Inferior parietal cortex (tissue), 1 donor: ENCODE measurements at regions not wholly inside any gene's neighbourhood (a gene's known extent, or its start where the extent isn't known, plus 50 kb on each side); places are given as distances from the start of the nearest gene placed in this dataset.
"Not testable (repeated sequence)": the region's sequence is repeated elsewhere in the genome, so short reads cannot be mapped to it uniquely, and the experiment has no call there.

Experiments used
- DNase-seq: peaks from one replicate; pipeline ENCODE4 v3.0.0-alpha.2; 2016; ENCODE audit errors: extremely low spot score

DNA sequence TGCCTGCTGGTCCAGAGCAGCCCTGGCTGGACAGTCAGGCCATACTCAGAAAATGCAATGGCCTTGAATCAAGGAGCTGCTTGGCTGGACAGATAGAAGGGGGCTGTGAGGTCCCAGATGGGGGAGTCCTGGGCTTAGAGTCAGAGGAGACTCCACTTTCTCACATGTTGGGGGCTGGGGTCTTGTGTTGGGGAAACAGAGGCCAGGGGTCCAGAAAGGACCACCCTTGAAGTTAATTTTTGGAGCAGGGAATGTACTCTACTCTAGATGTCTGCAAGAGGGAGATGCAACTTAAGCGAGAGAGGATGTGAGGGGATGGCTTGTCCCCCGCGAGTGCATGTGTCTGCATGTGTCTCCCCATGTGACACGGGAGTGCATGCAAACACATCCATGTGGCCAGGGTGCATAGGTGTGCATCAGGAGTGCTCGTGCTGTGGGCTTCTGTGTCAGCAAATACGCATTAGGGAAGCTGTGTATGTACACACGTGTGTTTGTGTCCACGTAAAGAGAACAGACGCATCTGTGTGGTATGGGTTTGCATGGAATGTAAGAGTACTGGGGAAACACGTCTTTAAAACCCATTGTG, 303.2 kb downstream of the MYCN start:
- DNase-seq = no peak

DNA sequence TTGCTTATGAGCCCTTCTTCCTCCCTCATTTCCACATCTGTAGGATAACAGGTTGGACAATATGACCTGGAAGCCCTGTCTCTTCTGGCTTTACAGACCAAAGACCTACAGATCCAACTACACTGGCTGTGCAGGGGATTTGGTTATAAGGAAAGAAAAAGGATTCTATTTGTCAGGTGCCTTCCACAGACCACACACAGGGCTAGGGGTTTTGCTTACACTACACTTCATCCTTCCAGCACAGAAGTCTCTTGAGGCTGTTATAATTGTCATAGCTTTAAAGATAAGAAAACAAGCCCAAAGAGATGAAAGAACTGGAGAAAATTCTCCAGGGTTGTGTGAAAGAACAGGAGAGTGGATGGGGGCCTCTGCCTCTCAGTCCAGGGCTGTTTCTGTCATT, 302.6 kb downstream of the MYCN start:
- no peak for DNase-seq

DNA sequence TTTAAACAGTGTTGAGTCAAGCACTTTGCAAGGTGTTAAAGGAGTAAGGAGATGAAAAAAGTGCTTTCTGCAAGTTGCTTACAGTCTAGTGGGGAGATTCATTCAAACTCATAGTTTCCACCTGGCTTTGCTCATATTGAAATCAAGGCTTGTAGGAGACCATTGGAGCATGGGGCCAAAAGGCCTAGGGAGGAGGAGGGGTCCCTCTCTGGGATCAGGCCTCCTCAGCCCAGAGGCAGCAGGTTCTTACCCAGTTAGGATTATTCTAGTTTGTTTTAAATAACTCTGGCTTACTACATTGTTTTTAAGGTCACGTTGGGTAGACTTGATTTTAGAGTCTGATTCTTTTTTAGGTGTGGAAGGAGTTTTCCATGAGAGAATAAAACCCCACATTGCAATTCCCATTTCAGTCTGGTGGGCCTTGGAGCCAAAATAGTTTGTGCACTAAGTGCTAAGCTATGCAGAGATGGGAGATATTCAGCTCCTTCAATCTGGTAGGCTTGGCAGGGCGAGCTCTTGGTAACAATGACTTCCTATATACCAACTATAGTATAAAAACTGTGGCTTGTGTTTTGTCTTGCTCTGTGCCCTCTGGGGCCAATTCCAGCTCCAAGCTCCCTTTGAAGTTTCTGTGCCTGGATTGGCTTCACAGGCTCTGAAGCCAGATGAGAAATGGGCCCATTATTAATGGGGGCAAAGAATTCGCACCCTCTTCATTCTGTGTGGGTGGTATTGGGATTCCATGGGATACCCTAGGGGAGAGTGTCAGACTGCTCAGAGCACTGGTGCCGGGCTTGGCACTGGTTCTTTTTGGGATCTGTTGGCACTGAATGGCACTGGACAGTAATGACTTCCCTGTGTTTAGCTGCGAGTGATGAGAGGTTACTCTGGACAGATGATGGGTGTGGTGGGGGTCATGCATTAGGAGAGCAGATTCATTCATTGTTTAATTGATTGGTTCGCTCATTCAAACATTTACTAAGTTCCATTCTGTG, 301.1 kb downstream of the MYCN start:
- DNase-seq = no peak

DNA sequence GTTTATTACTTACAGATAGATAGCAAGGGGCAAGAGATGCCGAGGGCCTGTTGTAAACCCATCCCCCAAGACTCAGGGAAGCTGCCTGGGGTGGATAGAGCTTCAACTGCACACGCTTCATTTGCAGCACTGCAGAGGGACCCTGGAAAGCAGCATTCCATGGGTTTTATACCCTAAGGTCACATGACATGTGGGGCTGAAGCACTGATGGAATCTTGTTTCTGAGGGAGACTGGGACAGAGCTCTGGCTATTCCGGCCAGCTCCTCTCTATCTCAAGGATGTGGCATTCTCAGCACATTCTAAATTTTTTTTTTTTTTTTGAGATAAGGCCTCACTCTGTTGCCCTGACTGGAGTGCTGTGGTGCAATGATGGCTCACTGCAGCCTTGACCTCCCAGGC, 300.1 kb downstream of the MYCN start:
- DNase-seq = no peak

DNA sequence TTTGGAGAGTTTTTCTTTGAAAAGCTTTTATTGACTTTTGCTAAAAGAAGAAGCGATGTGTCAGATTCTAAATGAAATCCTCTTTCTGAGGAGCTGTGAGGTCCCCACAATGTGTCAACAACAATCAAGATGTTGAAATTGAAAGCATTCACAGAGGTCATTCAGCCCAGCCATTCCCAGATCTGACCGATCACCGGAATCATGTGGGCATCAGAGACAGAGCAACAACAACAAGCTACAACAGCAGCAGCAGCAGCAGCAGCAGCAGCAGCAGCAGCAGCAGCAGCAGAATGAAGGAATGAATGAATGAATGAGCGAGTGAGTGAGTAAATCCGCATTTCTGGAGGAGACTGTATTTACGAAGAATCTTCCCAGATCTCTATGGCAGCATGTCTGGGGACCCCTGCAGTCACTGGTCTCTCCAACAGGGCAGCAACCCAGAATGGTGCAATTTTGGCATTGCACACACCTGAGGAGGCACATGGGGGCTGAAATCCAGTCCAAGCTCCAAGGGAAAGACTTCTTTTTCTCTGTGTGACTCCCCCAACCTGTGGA, 299.0 kb downstream of the MYCN start:
- DNase-seq = no peak

DNA sequence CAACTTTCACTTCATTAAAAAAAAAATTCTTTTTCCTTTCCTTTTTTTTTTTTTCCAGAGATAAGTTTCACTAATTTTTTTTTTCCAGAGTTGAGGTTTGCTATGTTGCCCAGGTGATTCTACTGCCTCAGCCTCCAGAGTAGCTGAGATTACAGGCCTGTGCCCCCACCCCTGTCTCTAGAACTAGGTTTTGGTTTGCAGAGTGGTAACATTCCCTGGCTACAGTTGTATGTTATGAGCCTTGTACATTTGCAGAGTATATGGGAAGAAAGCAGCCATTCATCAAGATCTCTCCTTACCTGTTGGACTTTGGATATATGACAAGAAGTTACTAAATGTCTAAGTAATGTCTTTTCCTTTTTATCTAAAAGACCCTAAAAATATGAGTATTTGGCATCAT, 298.4 kb downstream of the MYCN start:
- DNase-seq = no peak

DNA sequence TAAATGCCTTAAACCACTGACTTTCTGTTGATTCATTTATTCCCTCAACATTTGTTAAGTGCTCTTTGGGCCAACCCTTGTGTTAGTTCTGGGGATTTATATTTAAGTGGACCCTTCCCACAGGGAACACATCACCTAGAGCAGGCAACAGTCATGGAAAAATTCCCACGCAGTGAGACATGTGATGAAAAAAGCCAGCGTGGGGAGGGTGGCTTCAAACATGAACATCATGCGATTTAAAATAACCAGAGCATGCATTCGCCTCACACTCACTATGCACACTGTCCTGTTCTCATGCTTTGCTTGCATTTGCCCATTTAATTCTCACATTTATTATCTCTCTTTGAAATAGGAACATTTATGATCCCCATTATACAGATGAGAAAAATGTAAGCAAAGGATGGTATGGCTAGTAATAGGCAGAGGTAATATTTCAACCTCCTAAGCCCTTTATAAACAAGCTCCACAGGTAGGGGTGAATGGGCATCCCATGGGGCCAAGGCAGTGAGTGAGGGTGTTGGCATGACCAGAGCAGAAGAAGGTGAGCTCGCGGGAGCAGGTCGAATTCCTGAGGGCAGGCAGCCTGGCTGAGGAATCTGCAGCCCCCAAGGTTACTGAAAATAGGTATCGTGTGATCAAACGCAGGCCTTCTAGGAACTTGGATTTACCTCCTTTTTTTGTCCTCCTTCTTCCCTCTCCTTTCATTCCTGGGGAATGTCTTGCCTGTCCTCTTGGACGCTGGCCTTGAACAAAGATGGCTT, 297.8 kb downstream of the MYCN start:
- DNase-seq = no peak

DNA sequence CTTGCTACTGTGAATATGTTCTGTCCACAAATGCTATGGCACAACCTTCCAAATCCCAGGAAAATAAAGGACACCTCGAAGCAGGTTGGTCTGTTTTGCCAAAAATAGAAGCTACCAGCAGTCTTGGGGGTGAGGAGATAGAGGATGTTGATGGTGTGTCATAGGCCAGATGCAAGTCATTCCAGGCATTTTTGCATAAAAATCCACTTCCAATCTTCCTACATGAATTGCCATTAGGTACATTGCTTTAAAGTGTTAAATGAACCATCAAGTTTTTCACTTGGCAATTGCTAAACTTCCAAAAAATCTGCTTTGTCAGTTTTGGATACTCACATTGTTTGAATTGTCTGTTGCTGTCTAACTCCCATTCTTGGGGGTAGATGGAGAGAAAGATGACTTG, 295.4 kb downstream of the MYCN start:
- DNase-seq = no peak

DNA sequence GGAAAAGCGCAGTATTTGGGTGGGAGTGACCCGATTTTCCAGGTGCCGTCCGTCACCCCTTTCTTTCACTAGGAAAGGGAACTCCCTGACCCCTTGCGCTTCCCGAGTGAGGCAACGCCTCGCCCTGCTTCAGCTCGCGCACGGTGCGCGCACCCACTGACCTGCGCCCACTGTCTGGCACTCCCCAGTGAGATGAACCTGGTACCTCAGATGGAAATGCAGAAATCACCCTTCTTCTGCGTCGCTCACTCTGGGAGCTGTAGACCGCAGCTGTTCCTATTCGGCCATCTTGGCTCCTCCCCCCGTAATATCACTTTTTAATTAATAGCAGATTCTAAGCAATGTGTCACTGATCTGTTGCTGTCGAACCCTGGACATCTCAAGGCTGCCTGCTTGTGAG, 294.9 kb downstream of the MYCN start:
- DNase-seq = not testable (repeated sequence)

DNA sequence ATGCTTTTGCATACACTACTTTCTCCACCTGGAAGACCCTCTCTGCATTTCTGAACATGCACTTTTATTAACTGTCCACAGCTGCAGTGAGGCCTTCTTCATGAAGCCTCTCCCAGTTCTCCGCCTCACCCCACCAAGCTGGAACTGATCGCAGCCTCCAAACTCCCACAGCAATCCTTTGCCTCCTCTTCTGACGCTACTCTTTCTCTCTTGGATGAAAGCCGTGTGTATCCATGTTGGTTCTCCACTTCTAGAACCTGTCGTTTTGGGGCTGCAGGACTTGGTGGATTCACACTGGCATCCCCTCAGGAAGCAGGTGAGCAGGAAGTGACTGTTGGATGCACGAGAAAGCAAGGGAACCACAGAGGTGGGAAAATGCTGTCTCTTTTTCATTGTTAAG, 288.6 kb downstream of the MYCN start:
- DNase-seq = no peak

DNA sequence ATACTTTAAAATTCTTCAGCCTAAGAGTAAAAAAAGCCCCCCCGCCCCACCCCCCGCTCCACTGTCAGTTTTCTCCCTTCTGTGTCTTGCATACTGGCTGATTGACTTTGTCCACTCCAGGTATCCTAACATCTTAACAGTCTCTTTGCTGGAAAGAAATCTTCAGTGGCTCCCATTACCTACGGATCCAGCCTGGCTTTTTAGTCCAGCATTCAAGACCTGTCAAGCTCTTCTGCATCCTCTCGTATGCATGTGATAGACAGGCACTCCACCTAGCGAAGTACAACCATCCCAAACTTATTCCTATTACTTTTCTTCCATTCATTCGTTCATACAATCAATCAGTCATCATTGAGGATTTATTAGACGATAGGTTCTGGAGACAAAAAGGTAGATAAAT, 288.1 kb downstream of the MYCN start:
- no peak for DNase-seq

DNA sequence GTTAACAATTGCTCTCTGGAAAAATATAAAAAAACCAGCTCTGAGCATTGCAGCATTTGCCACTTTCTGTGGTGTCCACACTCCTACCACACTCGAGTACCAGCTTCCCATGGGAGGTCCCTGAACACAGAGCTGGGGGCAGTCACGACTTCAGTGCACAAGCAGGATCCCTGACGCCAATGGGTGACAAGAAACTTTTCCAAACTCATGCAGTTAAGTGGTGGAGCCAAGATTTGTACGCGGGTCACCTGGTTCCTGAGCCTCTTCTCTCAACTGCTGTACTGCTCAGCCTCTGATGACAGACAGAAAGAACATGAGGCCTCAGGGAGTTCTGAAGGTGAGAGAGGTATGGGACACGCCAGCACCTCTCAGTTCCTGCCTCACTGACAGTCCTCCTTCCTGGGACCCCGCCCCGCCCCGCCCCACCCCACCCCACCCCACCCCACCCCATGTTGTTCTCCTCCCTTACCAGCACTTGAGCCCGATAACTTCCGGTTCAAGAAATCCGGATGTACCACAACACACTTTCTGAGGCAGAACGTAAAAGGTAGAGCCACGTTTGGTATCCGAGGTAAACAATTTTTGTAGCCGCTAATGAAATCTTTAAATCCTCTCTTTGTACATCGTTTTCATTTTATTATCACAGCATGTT, 287.6 kb downstream of the MYCN start:
- no peak for DNase-seq

DNA sequence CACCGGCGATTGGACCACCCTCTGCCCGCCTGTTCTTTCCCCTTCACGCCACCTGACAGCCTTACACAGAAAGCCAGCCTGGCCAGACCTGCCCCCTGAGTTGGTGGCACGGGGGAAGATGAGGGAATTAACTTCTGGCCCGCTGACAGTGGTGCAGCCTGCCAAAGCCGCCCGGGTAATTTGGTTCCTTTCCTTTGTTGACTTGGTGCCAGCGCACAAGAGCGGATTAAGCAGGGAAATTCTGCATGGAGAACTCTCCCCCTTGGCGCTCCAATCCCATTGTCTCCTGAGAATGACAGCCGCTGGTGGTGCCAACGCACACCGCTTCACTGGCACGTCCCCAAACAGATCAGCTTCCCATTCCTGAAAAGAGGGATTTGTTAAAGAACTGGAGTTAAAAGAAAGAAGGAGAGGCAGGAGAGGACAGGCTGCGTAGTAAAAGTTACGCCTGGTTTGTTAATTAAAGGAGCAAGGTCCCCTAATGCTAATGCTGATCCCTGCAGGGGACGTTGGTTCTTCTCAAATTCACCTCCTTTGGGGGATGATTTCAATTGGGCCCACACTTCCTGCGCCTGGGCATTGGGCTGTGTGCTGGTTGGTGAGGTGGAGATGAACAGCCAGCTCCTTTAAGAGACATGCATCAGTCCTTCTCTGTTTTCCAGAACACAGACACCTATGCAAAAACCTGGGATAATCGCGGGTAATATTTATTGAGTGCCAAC, 286.8 kb downstream of the MYCN start:
- peak; percentile 22 for DNase-seq

DNA sequence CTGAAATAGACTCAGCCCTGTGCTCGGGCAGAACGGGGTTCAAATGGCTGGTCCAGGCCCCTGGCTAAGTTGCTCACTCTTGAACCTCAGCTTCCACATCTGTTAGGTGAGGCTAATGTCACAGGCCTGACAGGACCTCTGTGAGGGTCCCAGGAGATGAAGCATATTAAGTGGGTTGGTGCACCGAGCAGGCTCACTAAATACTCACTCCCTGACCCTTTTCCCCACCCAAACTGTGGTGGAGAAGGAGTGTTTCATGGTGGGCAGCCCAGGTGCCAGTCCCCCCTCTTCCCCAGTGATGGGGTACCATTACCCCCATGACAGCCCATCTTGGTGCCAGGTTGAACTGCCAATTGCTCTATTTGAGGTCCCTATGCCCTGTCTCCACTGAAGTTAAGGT, 286.0 kb downstream of the MYCN start:
- DNase-seq = no peak

DNA sequence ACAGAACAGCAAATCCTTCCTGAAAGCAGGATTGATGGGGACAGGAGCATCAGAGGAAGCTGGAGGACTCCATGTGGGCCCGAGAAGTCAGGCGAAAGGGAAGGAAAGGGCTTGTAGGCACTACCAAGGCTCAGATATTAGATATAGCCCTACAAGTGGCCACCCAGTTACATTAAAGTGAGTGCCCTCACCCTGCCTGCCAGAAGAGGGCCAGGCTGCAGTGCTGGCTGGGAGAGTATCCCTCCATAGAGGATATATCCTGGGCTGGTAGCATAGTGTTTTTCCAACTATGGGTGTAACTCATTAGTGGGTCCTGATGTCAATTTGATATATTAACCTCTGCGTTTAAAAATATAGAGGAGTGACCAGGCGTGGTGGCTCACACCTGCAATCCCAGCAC, 285.2 kb downstream of the MYCN start:
- DNase-seq = no peak

DNA sequence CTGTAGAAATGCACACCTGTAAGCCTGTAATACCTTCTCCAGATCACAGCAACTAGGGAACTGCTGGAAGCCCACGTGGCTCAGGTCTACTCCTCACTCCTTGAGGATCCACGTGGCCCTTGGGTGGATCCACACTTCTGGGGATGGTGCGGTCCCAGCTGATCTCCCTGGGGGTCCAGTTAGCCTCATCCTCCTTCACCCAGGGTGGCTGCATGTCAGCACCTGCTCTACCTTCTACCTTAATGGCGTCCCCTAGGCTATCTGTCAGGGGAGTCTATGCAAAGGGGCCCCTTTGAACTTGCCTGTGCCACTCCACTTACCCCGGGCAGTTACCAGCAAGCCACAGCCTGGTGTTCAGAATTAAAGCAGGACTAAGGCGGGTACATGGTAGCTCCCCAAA, 284.7 kb downstream of the MYCN start:
- no peak for DNase-seq

DNA sequence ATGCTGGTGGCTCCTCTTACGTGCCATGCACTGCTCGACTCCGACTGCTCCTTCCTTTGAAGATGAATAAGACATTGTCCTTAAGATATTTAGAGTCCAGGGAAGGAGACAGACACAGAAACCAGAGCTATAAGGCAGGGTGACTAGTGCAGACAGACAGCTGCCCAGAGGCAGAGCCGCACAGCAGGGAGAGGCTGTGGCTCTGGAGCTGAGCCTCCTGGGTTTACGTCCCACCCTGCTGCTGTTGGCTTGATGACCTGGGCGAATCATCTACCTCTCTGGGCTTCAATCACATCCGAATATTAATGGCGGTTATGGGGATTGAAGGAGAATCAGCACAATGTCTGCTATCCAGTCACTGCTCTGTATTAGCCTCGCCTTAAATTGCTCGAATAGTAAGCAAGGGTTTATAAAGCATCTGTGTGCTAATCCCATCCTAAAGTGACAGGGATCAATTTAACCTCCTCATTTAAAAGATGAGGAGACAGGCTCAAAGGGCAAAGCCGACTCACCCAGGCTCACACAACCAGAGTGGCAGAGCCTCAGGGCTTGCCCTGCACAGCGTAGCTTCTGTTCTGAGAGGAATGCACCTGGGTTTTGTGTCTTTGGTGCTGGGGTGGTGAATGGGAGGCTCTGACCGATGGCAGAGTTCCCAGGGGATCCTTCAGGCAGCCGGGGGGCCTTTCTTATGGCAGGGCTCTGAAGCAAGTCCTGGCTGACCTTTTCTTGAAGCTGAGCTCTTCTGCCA, 284.1 kb downstream of the MYCN start:
- no peak for DNase-seq

DNA sequence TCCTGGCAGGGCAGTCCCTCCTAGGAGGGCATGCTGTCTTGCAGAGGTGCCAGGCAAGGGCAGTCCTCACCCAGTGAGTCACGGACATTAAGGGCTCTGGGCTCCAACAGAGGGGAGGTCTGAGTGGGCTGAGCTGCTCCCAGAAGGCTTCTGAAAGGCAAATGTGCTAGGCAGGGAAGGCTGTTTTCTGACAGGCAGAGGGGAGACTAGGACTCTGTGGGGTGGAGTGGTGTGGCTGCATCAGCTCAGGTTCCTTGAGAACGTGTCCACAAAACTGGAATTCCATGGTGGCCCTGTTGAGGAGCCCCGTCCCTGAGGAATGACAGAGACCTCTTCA, 283.5 kb downstream of the MYCN start:
- no peak for DNase-seq

DNA sequence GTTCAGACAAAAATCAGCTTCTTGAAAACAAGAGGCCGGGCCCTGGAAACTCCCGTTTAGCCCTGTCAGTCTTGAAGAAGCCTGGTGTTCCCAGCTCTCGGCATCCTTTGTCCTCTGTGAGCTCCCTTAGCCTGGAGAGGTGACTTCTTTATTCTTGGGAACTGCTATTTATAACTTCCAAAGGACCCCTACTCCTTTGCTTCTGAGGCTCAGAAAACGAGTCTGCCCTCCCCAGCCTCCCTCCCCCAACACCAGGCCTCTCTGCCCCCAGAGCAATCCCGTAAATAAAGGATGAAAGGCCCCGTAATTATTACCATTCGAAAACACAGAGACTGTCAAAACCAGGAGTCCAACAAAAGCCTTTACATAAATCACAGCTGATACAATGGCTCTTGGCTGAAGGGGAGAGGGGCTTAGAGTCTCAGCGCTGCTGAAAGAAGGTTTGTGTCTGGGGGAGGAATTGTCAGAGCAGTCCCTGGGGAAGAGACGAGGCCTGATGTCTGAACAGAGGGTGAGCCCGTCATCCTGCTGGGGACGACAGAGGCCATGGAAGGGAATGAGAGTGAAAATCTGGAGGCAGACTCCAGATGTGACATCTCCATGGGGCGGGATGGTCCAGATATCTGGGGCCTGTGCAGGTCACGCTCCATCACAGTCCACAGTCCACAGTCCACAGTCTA, 283.0 kb downstream of the MYCN start:
- DNase-seq = no peak

DNA sequence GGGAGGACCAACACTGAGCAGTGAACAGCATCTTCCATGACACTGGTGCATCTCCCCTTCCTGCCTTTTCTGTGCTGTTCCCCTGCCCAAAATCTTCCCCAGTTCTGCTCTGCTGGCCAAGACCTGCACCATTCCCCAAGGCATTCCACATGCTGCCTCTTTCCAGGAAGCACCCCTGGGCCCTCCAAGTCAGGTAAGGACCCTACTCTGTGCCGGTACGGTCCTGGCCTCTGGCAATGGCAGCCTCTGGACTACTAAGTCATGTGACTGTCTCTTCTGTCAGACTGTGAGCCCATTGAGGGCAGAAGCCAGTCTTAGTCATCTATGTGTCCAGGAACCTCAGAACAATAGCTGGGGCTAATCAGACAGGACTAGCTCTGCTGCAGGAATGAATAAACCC, 282.0 kb downstream of the MYCN start:
- no peak for DNase-seq
